Stimulated activated CD4-positive, alpha-beta T cell treated with anti-CD3 and anti-CD28 coated beads, Interleukin-12 subunit alpha, Interleukin-12 subunit beta, amount 100 ng/mL, for 48 hours (primary cell): ENCODE measurements at regions not wholly inside any gene's neighbourhood (a gene's known extent, or its start where the extent isn't known, plus 50 kb on each side); places are given as distances from the start of the nearest gene placed in this dataset.

ENCODE experiments used
- DNase-seq, 3 donors: peaks; one replicate each; pipeline ENCODE4 v3.0.0-alpha.2; 2020; ENCODE audit warnings: low read depth in 2 of 3, low spot score in 1 of 3

GRCh38 chr12:27179400-27180214 is 64.5 kb upstream of the STK38L start:
- peak in 2 of 3 donors; percentile 14 to 45 for DNase-seq

DNA sequence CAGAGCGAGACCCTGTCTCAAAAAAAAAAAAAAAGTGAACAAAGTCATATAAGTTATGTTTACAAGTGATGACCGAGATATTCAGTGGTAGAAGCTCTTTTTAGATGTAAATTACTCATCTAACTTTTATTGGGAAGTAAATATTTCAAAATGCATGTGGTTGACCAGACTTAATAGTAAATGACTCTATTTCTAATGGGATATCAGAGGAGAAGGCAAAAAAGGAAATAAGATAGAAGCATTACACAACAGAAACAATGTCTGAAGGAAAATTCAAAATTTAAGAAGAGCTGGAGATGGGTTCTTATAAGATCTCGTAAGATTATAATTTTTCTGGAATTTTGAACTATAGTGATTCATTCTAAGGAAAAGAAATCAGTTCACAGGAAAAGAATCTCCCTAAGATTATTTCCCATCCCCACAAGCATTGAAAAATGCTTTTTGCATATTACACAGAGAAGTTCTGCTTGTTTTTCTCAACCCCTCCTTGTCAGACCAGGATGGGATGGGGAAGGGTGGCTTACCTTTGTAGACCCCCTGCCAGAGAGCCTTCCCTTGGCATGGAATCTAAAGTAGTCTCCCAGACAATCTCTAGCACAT is 63.1 kb upstream of the STK38L start:
- DNase-seq: no peak

DNA sequence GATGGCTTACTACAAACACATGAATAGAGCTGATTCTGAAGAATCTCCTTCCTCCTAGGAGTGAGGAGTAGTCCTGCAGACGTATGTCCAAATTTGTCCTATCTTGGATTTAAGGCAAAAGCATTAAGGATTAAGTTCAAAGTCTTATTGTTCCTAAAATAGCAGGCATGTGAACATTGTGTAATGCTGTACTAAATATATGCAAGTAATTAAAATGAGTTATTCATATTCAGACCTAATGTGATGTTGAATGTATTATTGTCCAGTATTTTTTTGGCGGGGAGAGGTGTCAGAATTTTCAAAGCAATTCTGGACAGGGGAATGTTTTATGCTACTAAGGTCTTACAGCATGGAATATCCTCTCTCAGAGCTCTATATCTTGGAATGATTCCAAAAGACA is 60.7 kb upstream of the STK38L start:
- DNase-seq: no peak

DNA sequence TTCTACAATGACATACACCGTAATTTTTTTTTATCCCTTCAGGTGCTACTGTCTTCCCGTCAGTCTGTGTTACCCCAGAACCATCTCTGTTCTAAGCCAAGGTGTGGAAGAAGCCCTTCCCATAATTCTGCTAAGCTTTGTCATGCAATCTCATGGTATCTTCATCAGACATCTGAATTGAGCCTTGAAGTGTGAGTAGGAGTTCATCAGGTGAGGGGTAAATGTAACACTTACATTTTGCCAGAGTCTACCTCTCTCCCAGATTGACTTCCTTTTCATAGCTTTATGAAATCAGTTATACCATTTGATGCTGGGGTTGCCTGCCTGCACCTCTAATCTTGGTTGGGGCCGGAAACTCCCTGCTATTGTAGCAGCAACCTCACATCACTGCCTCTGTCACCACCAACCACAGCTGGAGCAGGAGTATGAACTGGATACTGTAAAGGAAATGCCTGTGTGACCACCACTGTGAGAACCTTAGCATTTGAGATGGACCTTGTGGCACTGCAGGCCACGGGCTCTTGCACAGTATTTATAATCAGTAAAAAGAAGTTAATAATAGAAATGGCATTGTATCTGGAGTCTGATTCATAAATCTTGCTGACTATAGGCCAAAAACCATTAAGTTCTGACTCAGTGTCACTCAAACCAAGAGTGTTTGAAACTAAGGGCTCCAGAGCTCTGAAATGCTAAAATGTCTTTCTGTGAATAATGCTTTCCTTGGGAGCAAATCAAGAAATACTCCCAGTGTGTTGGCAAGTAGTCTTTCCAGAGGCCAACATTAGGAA is 58.7 kb upstream of the STK38L start:
- peak in 1 of 3 donors; percentile 20 for DNase-seq

- DNase-seq: no peak
Measured at GRCh38 chr12:27186022-27186839, 57.9 kb upstream of the STK38L start.

DNA sequence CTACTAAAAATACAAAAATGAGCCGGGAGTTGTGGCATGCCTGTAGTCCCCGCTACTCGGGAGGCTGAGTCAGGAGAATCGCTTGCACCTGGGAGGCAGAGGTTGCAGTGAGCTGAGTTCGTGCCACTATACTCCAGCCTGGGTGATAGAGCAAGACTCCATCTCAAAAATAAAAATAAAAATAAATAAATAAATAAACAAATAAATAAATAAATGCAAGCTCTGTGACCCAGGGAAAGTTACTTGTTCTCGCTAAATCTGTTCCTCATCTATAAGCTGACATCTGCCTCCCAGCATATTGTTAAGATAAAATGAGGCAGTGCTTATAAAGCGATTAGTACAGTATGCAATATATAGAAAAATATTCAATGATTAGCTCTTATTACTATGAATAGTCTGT is 56.4 kb upstream of the STK38L start:
- no peak for DNase-seq

GRCh38 chr12:27190761-27191160 is 53.3 kb upstream of the STK38L start:
- no peak for DNase-seq

DNA sequence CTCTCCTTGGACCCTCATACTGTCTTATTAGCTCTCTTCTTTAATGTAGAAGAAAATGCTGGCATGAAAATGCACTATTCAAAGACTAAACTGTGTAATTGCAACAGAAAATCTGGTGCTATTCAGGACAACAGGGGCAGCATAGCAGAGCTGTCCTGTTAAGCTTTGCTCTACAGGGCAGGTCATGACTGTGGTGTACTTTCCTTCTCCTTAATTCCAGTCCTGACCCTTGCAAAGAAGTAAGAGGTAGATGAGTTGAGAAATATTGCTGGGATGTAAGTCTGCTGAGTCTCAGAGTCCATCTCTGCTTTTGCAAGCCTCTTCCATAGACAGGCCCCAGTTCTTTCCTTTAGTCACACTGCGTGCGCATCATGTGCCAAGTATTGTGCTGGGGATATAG is 52.6 kb upstream of the STK38L start:
- DNase-seq: no peak

DNA sequence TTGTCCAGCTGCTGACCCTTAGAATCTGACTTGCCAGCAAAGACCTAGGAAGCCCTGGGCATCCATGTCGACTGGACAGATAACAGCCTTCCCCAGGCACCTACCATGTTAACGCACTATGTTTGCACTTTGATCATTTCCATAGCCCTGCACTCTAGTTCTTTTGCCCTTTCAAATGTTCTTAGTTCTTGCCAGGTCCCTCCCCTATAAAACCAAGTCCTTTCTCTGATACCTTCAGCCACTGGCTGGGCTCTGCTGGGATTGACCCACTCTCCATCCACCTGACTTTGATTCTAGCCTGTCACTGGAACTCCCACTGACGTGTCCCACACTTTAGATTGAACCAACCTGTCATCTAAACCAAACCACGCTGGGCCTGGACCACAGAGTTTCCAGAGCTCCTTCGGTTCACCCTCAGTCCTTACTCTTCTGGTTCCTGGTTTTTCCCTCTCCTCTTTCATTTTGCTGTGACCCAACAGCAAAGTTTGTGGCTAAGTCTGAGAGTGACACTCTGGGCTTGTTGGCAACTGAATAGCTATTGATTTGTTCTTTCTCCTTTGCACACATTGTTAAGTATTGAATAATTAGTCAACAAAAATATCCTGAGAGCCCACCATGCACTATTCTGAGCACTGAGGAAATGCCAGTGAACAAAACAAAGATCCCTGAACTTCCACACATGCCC is 51.8 kb upstream of the STK38L start:
- no peak for DNase-seq

DNA sequence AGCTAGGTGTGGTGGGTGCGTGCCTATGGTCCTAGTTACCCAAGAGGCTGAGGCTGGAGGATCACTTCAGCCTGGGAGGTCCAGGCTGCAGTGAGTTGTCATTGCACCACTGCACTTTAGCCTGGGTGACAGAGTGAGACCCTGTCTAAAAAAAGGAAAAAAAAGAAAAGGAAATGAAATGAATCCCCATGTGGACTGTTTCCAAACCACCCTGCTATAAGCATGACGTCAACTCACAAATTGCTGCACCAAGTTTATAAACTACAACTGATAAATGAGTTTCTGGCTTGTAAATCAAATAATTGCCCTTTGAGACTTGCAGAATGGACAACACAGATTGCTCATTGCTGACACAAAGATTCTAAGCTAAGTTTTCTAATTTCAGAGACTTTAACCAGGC is 51.0 kb upstream of the STK38L start:
- DNase-seq: no peak

DNA sequence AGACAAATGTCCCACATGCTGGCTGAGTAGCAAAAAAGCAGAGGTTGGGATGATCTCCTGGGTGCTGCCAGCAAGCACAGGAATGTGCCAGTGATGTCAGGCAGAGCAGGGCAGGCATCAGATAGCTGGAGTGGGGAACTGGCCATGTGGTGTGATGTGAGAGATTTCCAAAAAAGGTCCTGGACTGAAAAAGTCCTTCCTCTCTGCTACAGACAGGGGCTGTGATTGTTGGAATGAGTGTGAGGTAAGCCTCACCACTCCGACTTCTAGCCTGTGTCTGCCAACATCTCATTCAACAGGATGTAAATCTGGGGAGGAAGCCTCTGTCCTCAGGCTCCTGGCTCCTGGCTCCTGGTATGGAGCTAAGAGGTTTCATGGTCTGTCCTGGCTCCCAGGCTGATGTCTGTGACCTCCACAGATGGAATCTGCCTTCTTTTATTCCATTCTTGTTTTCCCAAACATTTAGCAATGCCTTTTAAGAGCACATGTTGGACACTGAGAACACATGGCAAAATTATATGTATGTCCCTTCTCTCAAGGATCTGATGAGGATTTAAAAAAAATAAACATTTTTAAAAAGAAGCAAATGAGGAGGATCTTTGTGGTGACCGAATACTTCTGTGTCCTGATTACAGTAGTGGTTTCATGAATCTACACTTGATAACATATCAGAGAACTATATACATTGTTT is 50.1 kb upstream of the STK38L start:
- DNase-seq: no peak
